GM03348 (cell line): ENCODE measurements at regions not wholly inside any gene's neighbourhood (a gene's known extent, or its start where the extent isn't known, plus 50 kb on each side); places are given as distances from the start of the nearest gene placed in this dataset.

Experiments
- DNase-seq: peaks from one replicate; pipeline ENCODE4 v3.0.0; 2012; ENCODE audit warnings: low spot score

DNA sequence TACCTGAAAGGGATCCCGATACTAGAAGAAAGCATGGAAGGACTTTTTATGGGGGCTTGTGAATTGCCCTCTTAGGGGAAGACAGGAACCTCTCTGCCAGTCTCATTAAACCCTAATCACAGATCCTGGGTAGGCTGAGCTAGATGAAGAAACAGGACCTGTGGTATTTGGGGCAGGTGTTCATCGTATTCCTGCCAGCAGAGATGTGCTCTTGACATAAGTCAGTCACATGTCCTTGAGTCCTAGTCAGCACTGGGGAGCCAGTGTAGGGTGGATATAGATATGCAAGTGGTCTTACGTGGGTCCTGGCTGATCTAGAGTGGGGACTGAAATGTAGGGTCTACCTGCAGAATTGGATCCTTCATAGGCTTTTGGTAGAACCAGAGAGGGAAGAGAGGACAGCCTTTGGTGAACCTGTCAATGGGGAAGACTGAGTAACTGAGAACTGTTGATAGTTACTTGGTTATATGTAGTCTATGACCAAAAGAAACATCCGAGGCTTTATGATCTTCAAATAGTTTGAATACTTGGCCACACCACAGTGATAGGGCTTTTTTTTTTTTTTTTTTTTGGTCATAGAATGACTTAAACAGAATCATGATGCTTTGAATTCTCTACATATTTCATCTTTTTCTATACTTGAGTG, 63.5 kb upstream of the WDR1 start:
- peak; percentile 76 for DNase-seq

DNA sequence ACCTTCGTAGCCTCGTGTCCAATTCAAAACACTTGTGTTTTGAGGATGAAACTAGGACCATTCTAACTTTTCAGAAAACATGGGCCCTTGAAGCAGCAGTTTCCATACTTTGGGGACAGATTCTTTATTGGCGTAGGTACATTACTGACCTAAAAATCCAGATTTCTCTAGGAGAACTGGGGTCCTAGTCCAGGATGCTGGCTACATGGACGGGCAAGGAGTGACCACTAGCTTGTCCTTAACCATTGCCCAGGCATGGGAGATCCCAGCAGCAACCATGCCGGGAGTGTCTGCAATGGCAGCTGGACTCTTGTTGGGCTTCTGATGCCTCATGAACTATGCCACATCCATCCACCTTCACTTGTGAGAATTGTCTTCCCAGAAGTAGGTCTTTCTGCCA, 62.2 kb upstream of the WDR1 start:
- DNase-seq, result no peak

DNA sequence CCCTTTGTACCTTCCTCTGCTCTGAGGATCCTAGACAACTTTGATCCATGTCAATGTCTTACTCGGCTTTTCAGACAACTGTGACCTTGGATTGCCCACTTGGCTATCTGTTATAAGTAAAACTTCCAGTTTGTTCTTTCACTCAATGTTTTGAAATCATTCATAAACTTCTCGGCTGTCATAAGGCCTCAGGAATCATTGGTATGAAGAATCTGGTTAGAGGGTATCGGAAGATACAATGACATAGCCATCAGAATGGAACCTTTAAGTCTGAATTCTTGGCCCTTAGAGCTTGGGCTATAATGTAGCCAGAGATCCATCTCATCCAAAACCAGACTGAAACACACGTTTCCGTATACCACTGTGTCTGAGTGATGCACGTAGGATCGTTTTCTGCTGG, 59.0 kb upstream of the WDR1 start:
- DNase-seq, result peak; percentile 28

DNA sequence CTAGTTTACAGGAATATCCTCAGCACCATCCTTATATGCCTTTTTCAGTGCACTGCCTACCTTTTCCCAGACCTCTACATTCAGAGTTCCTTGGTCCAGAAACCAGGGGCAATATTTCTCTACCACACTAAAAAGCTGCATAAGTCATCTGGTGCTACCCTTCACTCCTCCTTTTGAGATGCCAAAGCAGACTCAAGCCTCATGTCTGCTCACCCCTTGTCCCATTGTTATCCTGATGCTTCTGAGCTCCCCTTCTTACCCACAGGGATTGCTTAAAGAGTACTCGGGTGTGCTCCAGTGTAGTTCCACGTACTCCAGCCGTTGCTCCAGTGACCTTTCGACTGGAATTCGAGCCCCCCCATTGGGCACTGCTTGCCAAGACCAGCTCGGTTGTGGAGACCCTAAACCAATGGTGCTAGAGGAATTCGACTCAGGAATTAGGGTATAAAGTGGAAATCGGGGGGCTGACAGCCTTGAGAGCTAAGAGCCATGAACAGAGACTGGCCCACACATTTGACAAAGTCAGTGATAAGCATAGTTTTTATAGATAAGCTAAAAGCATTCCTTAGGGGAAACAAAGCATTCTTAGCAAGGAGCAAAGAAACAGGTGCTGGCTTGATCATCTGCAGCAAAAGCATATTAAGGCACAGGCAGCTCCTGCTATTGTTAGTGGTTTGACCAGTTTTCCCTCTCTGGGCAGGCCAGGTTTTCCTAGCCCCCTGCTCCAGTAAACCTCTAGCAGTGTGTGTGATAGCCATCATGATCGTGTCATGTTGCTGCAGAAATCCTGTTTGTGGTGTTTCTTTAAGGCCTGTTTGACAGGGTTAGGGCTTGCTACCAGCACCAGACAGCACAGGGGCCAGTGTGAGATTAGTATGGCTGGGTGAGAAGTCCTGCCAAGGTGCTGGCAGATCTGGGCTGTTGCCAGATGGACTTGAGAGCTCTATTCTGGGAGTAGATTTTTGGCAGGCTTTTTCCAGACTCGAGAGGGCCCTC, 57.5 kb upstream of the WDR1 start:
- no peak for DNase-seq

DNA sequence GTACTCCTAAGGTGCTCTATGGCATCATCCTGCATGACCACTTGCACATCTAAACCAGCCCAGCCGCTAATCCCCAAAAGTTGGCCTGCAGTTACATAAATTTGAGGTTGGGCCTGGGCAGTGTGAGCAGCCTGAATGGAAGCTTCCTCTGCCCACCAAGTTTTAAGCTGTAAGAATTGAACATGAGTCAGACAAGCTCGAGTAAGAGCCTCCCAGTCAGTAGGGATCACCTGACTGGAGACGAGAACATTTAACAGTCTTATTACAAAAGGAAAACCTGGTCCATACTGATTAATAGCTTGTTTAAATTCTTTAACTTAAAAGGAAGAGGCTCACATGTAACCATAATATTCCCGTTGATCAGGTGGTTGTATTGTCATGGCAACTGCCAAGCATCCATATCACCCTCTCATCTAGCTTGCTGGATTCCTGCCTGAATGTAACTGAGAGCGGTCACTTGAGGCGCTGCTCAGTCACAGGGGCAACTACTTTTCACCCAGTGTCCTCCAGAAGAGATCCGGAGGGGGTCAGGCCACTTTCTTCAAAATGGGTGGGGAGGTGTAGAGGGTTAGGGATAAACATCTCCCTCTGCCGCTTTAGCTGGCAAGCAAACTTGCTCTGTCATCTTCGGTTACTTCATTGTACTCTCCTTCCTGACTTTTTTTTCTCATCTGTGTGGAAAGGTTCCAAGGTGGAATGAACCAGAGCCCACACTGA, 56.6 kb upstream of the WDR1 start:
- peak; percentile 57 for DNase-seq

DNA sequence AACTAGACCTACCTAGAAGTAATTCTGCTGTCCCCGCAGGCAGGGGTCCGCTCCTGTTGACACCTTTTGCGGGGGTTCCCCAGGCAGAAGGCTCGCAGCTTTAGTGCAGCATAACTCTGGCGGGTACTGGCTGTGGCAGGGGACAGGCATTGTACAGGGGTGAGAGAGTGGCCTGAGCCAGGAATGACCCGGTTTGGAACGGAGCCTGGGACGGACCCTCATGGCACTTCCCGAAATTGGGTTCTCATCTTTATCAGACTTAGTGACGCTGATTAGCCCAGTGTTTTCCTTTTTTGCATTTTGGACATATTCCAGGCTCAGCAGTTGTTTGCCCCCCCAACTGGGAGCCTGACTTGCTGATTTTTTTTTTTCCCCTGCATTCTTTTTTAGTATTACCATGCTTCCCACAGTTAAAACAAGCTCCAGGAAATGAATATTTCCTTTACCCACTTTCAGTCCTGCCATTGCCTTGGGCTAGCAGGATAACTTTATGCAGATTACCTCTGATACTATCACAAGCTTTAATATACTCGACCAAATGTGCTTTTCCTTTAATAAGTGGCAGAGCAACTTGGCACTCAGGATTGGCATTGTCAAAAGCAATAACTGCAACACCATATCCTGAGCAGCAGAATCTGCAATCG, 55.8 kb upstream of the WDR1 start:
- no peak for DNase-seq

DNA sequence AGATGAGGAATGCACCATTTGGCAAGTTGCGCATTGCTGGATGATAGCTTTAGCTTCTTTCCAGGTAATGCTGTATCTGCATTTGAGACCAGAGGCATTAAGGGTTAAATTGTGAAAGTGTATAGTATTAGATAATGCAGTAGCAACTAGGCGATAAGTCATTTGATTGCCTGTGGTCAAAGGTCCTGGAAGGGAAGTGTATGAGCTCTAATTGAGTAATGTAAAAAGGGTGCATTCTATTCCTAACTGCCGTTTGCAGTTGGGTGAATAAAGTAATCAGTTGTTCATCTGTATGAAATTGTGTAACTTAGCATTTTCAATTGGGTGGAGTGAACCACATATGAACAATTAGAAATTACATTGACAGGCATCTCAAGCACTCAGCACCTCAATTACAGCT, 54.5 kb upstream of the WDR1 start:
- peak; percentile 17 for DNase-seq

DNA sequence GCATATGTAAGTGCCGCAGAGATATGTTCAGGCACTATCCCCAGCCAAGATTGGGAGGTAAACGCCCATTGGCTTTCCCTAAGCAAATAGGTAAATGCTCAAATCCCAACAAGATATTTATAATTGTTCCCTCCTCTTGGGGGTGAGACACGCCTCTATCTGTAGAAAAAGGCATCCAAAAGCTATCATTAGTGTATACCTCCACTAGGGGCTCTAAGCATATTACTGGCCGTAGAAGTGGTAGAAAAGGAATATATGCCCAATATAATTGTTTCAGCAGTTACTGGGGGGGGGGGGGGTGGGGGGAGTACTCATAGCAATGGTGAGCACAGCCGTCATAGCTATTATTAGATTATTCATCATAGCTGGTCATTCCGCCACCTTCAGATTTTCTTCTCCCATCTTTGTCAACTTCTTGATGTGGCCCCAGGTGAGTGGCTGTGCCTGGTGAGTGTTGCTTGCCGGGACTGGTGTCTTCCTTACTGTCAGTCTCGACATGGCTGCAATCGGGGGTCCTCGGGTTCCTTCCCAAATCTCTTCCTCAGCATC, 53.3 kb upstream of the WDR1 start:
- no peak for DNase-seq

DNA sequence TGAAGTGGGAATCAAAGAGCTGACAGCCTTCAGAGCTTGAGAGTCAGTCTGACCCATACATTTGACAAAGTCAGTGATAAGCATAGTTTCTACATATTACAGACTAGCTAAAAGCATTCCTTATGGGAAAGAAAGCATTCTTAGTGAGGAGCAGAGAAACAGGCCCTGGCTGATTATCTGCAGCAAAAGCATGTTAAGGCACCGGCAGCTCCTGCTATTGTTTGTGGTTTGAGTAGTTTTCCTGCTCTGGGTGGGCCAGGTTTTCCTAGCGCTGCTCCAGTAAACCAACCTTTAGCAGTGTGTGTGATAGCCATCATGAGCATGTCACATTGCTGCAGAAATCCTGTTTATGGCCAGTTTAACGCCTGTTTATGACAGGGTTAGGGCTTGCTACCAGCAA, 51.6 kb upstream of the WDR1 start:
- DNase-seq, result no peak

DNA sequence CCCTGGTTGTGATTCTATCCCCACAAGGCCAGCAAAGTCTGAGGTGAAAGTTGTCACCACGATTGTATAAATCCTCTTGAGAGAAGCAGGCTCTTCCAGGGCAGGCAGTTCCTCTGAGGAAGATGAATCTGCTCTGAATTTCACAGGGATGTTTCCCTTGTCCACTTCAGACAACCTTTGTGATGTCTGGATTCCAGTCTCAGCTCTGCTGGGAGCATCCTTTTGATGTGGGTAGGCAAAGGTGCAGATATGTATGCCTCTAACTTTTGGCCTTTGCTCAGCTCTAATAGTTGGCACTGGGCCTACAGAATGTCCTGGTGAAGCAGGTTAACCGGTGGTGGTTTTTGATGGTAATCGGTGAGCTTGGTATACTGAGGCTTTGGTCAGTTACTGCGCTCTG, 50.6 kb upstream of the WDR1 start:
- no peak for DNase-seq
